ENCODE measurements at regions not wholly inside any gene's neighbourhood (a gene's known extent, or its start where the extent isn't known, plus 50 kb on each side); places are given as distances from the start of the nearest gene placed in this dataset.
"Not testable (repeated sequence)": the region's sequence is repeated elsewhere in the genome, so short reads cannot be mapped to it uniquely, and the experiment has no call there.

GRCh38 chr9:41352390-41352789, 163.3 kb upstream of the ZNG1F start:
- not testable (repeated sequence) for FAIRE-seq; H3K27ac Mint-ChIP-seq (ENCODE audit: unreplicated experiment); DNase-seq (ENCODE audit: low read depth); H3K9ac ChIP-seq (ENCODE audit: low read length); H3K79me2 ChIP-seq (ENCODE audit: insufficient read depth, low read length); H3K9me3 Mint-ChIP-seq (ENCODE audit: unreplicated experiment); H3K36me3 Mint-ChIP-seq (ENCODE audit: low read depth, unreplicated experiment); H3K27me3 Mint-ChIP-seq (ENCODE audit: low read depth, unreplicated experiment); H3K36me3 ChIP-seq (ENCODE audit: insufficient read depth, low read length); H3K4me2 ChIP-seq (ENCODE audit: low read length); H3K4me3 ChIP-seq (ENCODE audit: insufficient read depth, low read depth, low read length); H3K4me1 ChIP-seq (ENCODE audit: insufficient read depth, low read length); H3K27ac ChIP-seq (ENCODE audit: low read depth, low read length); H3K4me3 Mint-ChIP-seq (ENCODE audit: unreplicated experiment); H3K27me3 ChIP-seq (ENCODE audit: insufficient read depth, low read length); H4K20me1 ChIP-seq (ENCODE audit: insufficient read depth, low read length); H2AFZ ChIP-seq (ENCODE audit: low read depth, low read length); H3K4me1 Mint-ChIP-seq (ENCODE audit: low read depth, unreplicated experiment); H3K9me3 ChIP-seq (ENCODE audit: insufficient read depth, low read depth, low read length)

- not testable (repeated sequence) for H3K27me3 Mint-ChIP-seq (ENCODE audit: low read depth, unreplicated experiment); H3K4me1 Mint-ChIP-seq (ENCODE audit: low read depth, unreplicated experiment); H3K27ac Mint-ChIP-seq (ENCODE audit: unreplicated experiment); H3K27ac ChIP-seq (ENCODE audit: low read depth, low read length); H3K4me2 ChIP-seq (ENCODE audit: low read length); H3K79me2 ChIP-seq (ENCODE audit: insufficient read depth, low read length); H3K36me3 Mint-ChIP-seq (ENCODE audit: low read depth, unreplicated experiment); H3K4me3 ChIP-seq (ENCODE audit: insufficient read depth, low read depth, low read length); H3K4me1 ChIP-seq (ENCODE audit: insufficient read depth, low read length); H3K9me3 ChIP-seq (ENCODE audit: insufficient read depth, low read depth, low read length); H3K4me3 Mint-ChIP-seq (ENCODE audit: unreplicated experiment); H3K36me3 ChIP-seq (ENCODE audit: insufficient read depth, low read length); H3K9ac ChIP-seq (ENCODE audit: low read length); H2AFZ ChIP-seq (ENCODE audit: low read depth, low read length); H4K20me1 ChIP-seq (ENCODE audit: insufficient read depth, low read length); H3K27me3 ChIP-seq (ENCODE audit: insufficient read depth, low read length); DNase-seq (ENCODE audit: low read depth); FAIRE-seq; H3K9me3 Mint-ChIP-seq (ENCODE audit: unreplicated experiment)
These were observed 158.8 kb upstream of the ZNG1F start for GRCh38 chr9:41347893-41348292.

- H3K27ac ChIP-seq (ENCODE audit: low read depth, low read length); H3K4me1 ChIP-seq (ENCODE audit: insufficient read depth, low read length); H3K4me3 Mint-ChIP-seq (ENCODE audit: unreplicated experiment); H3K9me3 Mint-ChIP-seq (ENCODE audit: unreplicated experiment); H3K27me3 Mint-ChIP-seq (ENCODE audit: low read depth, unreplicated experiment); H3K27me3 ChIP-seq (ENCODE audit: insufficient read depth, low read length); FAIRE-seq; H3K4me3 ChIP-seq (ENCODE audit: insufficient read depth, low read depth, low read length); H3K4me2 ChIP-seq (ENCODE audit: low read length); H3K79me2 ChIP-seq (ENCODE audit: insufficient read depth, low read length); H3K27ac Mint-ChIP-seq (ENCODE audit: unreplicated experiment); H4K20me1 ChIP-seq (ENCODE audit: insufficient read depth, low read length); H3K36me3 ChIP-seq (ENCODE audit: insufficient read depth, low read length); DNase-seq (ENCODE audit: low read depth); H2AFZ ChIP-seq (ENCODE audit: low read depth, low read length); H3K9me3 ChIP-seq (ENCODE audit: insufficient read depth, low read depth, low read length); H3K9ac ChIP-seq (ENCODE audit: low read length); H3K36me3 Mint-ChIP-seq (ENCODE audit: low read depth, unreplicated experiment); H3K4me1 Mint-ChIP-seq (ENCODE audit: low read depth, unreplicated experiment): not testable (repeated sequence)
These were observed 143.4 kb upstream of the ZNG1F start for GRCh38 chr9:41332562-41332961.

- not testable (repeated sequence) for H3K27ac Mint-ChIP-seq (ENCODE audit: unreplicated experiment); H3K4me1 ChIP-seq (ENCODE audit: insufficient read depth, low read length); H3K27me3 ChIP-seq (ENCODE audit: insufficient read depth, low read length); H4K20me1 ChIP-seq (ENCODE audit: insufficient read depth, low read length); H3K36me3 ChIP-seq (ENCODE audit: insufficient read depth, low read length); H3K9ac ChIP-seq (ENCODE audit: low read length); H3K27me3 Mint-ChIP-seq (ENCODE audit: low read depth, unreplicated experiment); DNase-seq (ENCODE audit: low read depth); H3K9me3 Mint-ChIP-seq (ENCODE audit: unreplicated experiment); H3K4me3 Mint-ChIP-seq (ENCODE audit: unreplicated experiment); H3K79me2 ChIP-seq (ENCODE audit: insufficient read depth, low read length); H3K9me3 ChIP-seq (ENCODE audit: insufficient read depth, low read depth, low read length); FAIRE-seq; H3K36me3 Mint-ChIP-seq (ENCODE audit: low read depth, unreplicated experiment); H3K4me3 ChIP-seq (ENCODE audit: insufficient read depth, low read depth, low read length); H3K4me1 Mint-ChIP-seq (ENCODE audit: low read depth, unreplicated experiment); H2AFZ ChIP-seq (ENCODE audit: low read depth, low read length); H3K27ac ChIP-seq (ENCODE audit: low read depth, low read length); H3K4me2 ChIP-seq (ENCODE audit: low read length)
These were observed 132.2 kb upstream of the ZNG1F start for GRCh38 chr9:41321277-41321676.

GRCh38 chr9:41308953-41309352, 119.8 kb upstream of the ZNG1F start:
- not testable (repeated sequence) for H3K36me3 Mint-ChIP-seq (ENCODE audit: low read depth, unreplicated experiment); H3K27ac ChIP-seq (ENCODE audit: low read depth, low read length); H3K4me3 Mint-ChIP-seq (ENCODE audit: unreplicated experiment); H3K9ac ChIP-seq (ENCODE audit: low read length); H3K9me3 ChIP-seq (ENCODE audit: insufficient read depth, low read depth, low read length); H3K27me3 Mint-ChIP-seq (ENCODE audit: low read depth, unreplicated experiment); H3K4me2 ChIP-seq (ENCODE audit: low read length); H3K27me3 ChIP-seq (ENCODE audit: insufficient read depth, low read length); H3K9me3 Mint-ChIP-seq (ENCODE audit: unreplicated experiment); H4K20me1 ChIP-seq (ENCODE audit: insufficient read depth, low read length); H3K4me3 ChIP-seq (ENCODE audit: insufficient read depth, low read depth, low read length); H2AFZ ChIP-seq (ENCODE audit: low read depth, low read length); H3K4me1 ChIP-seq (ENCODE audit: insufficient read depth, low read length); H3K27ac Mint-ChIP-seq (ENCODE audit: unreplicated experiment); H3K36me3 ChIP-seq (ENCODE audit: insufficient read depth, low read length); H3K4me1 Mint-ChIP-seq (ENCODE audit: low read depth, unreplicated experiment); FAIRE-seq; H3K79me2 ChIP-seq (ENCODE audit: insufficient read depth, low read length); DNase-seq (ENCODE audit: low read depth)

GRCh38 chr9:41285744-41286143, 96.6 kb upstream of the ZNG1F start:
- not testable (repeated sequence) for H3K27ac ChIP-seq (ENCODE audit: low read depth, low read length)

More at GRCh38 chr9:41285744-41286143, 96.6 kb upstream of the ZNG1F start:
- FAIRE-seq; H3K9me3 Mint-ChIP-seq (ENCODE audit: unreplicated experiment); H3K4me3 Mint-ChIP-seq (ENCODE audit: unreplicated experiment); H4K20me1 ChIP-seq (ENCODE audit: insufficient read depth, low read length); H3K36me3 ChIP-seq (ENCODE audit: insufficient read depth, low read length); H2AFZ ChIP-seq (ENCODE audit: low read depth, low read length); H3K27me3 Mint-ChIP-seq (ENCODE audit: low read depth, unreplicated experiment); H3K9ac ChIP-seq (ENCODE audit: low read length); H3K4me3 ChIP-seq (ENCODE audit: insufficient read depth, low read depth, low read length); H3K36me3 Mint-ChIP-seq (ENCODE audit: low read depth, unreplicated experiment); H3K9me3 ChIP-seq (ENCODE audit: insufficient read depth, low read depth, low read length); DNase-seq (ENCODE audit: low read depth); H3K27ac Mint-ChIP-seq (ENCODE audit: unreplicated experiment); H3K4me1 Mint-ChIP-seq (ENCODE audit: low read depth, unreplicated experiment); H3K27me3 ChIP-seq (ENCODE audit: insufficient read depth, low read length); H3K4me1 ChIP-seq (ENCODE audit: insufficient read depth, low read length); H3K4me2 ChIP-seq (ENCODE audit: low read length); H3K79me2 ChIP-seq (ENCODE audit: insufficient read depth, low read length): not testable (repeated sequence)

Measured in astrocyte (in vitro differentiated cells and primary cell).